ENCODE measurements at regions not wholly inside any gene's neighbourhood (a gene's known extent, or its start where the extent isn't known, plus 50 kb on each side); places are given as distances from the start of the nearest gene placed in this dataset.

- TF ChIP-seq TAF1 (IDR thresholded peaks at IDR 0.05; ENCODE audit: borderline replicate concordance, insufficient read depth, low read length) (no peak), REST (IDR thresholded peaks at IDR 0.05; ENCODE audit: insufficient read depth in 1 of 2, low read depth in 2 of 2, low read length in 2 of 2) (no peak)
These were observed 210.3 kb upstream of the SFSWAP start for GRCh38 chr12:131500564-131500963.

All from PFSK-1 (cell line).